GM18867 (cell line): ENCODE measurements at regions not wholly inside any gene's neighbourhood (a gene's known extent, or its start where the extent isn't known, plus 50 kb on each side); places are given as distances from the start of the nearest gene placed in this dataset.
"Not testable (repeated sequence)": the region's sequence is repeated elsewhere in the genome, so short reads cannot be mapped to it uniquely, and the experiment has no call there.

Experiments used
- ATAC-seq: cut with Tn5 transposase; IDR thresholded peaks from one replicate; pipeline ENCODE4 v1.9.1; 2021; ENCODE audit warnings: mild to moderate bottlenecking, moderate library complexity; ENCODE audit not compliant: unreplicated experiment

GRCh38 chr12:59407799-59408198 lies 188.0 kb upstream of the SLC16A7 start:
- ATAC-seq = no peak

DNA sequence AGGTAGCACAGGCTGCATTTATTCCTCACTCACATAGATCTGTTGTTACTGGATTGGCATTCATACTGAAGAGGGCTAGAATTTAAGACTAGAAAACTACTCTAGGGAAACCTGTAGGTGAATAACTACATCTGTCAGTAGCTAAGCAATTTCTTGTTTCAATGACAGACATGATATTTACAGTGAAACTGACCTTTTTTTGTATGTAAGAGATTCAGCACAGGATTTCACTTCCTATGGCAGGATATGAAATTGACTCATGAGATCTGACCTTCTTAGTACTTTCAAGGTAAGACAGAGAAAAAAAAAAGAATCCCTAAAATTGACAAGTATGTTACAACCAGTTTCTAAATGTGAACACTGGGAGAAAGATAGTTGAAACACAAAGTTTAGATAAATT lies 189.8 kb upstream of the SLC16A7 start:
- ATAC-seq = no peak

- ATAC-seq = no peak
Observed at GRCh38 chr12:59404109-59404650, 191.6 kb upstream of the SLC16A7 start.

- ATAC-seq = peak; percentile 87
Observed at GRCh38 chr12:59403259-59403932, 192.4 kb upstream of the SLC16A7 start.

DNA sequence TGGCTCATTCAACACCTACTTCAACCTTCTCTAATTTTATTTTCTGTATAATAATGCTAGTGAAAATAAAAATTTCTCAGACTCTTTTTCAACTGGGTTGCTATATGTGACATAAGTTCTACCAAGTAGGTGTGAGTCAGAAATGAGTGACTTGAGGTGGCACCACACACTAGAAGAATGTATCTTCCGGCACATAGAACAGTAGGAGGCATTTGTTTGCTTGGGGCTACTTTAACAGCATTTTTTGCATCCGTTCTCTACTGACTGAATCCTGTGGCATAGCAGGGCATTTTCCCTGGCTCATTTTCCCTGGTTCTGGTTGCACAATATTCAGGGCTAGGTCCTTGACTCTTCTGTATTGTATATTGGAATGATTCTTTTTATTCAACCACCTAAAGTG lies 194.0 kb upstream of the SLC16A7 start:
- no peak for ATAC-seq

GRCh38 chr12:59398164-59398563 lies 197.7 kb upstream of the SLC16A7 start:
- ATAC-seq = no peak

- no peak for ATAC-seq
Observed at GRCh38 chr12:59396919-59397318, 198.9 kb upstream of the SLC16A7 start.

DNA sequence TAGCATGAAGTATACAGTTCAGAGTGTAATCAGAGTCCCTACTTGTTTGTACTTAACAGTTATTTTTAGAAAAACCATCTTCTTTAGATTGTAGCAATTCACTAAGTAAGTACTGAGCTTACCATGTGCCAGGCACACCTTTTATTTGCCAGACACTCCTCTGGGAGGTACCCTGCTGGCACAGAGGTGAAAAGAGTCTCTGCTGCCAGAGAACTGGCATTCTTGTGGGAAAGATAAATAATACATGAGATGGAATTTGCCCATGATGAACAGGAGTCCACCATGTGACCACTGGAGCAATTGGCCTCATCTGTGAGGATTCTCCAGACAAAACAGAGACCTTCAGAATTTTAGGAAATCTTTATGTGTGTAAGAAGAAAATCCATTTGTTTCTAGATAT lies 199.3 kb upstream of the SLC16A7 start:
- no peak for ATAC-seq

DNA sequence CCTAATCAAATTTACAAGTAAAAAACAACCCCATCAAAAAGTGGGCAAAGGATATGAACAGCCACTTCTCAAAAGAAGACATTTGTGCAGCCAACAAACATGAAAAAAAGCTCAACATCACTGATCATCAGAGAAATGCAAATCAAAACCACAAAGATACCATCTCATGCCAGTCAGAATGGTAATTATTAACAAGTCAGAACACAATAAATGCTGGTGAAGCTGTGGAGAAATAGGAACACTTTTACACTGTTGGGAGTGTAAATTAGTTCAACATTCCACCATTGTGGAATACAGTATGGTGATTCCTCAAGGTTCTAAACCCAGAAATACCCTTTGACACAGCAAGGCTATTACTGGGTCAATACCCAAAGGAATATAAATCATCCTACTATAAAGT lies 200.5 kb upstream of the SLC16A7 start:
- not testable (repeated sequence) for ATAC-seq

DNA sequence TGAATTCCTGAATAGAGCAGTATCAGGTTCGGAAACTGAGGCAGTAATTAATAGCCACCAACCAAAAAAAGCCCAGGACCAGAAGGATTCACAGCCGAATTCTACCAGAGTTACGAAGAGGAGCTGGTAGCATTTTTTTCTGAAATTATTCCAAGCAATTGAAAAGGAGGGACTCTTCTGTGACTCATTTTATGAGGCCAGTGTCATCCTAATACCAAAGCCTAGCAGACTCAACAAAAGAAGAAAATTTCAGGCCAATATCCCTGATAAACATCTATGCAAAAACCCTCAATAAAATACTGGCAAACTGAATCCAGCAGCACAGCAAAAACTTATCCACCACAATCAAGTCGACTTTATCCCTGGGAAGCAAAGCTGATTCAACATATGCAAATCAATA lies 202.3 kb upstream of the SLC16A7 start:
- no peak for ATAC-seq

DNA sequence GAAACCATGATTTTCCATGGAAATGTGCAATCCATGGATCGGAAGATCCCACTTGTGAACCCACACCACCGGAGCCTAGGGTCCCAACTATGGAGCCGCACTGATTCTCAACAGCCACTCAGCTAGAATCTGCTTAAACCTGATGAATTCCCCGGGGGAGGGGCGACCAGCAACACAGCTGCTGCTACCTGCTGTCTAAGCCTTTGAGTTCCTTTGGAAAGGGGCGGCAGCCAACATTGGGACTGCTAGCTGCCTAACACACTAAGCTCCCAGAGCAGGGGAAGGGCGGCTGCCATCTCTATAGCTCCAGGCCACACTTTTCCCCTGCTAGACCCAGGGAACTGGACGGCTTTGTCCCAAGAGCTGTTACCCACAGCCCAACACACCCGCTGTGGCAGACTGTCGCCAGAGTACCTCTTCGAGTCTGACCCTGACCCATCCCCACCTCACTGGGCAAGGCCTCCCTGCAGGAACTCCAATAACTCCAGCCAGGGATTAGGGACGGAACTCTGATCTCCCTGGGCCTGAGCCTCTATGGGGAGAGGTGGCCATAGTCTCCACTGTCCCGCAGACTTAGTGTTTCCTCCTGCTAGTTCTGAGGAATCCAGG lies 205.8 kb upstream of the SLC16A7 start:
- no peak for ATAC-seq

DNA sequence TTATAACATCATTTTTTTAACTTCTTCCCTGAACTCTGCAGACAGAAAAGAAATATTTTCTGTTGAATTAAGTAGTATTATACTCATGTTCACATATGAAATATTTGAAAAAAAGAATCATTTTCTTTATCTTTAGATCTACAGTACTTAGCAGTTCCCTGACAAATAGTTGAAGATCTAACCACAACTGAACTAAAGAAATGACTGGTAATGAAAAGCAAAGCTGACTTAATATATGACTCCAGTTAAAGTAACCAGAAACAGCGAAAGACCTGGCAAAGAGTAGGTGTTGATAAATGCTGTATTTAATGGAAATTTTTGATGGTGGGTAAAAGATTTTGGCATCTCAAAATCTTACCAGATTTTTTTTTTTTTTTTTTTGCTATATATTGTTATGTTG lies 207.1 kb upstream of the SLC16A7 start:
- no peak for ATAC-seq

GRCh38 chr12:59388176-59388575 lies 207.7 kb upstream of the SLC16A7 start:
- ATAC-seq = no peak

DNA sequence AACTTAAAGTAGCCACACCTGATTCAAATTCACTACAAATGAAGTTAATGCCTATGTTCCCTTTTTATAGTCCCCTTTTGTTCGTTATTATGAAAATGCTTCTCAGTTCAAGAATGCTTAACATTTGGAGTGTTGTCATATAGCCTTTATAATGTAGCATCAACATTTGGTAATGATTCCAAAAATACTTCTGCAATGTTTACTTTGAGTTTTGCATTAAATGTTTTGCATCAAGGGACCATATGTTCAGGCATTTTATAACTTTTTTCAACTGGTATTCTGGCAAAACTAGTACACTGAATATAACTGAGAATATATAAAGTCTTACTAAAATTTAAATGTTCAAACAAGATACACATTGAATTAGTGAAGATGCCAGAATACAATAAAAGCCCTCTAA lies 209.6 kb upstream of the SLC16A7 start:
- ATAC-seq = no peak

DNA sequence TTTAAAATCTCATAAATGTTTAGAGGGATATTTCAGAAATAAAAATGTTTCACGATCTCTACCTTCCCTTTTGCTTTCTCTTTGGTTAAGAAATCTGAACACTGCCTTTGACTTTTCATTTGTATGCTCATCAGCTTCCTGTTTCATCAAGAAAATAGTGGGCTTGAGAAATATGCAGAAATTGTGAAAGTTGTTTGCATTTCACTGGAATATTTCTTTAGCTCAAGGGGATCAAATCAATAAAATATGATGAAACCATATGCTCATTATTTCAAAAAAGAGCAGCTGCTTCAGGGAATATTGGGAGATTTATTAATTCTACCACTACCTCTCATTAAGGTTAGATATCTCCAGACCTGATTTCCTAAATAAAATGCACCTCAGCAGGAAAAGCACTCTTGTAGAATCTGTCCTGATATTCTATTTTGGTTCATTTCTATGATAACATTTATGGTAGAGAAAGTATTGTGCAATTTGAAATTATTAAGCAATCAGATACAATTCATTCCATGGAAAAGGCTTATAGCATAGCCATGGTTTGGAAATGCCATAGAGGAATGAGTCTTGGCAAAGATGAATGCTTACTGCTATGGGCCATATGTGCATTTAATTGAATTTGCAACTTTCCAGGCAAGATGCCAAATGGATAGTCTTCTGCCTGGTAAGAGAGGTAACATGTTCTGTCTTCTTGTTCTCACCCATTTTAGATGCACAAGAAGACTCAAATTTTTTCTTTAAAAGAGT lies 212.6 kb upstream of the SLC16A7 start:
- ATAC-seq = no peak

DNA sequence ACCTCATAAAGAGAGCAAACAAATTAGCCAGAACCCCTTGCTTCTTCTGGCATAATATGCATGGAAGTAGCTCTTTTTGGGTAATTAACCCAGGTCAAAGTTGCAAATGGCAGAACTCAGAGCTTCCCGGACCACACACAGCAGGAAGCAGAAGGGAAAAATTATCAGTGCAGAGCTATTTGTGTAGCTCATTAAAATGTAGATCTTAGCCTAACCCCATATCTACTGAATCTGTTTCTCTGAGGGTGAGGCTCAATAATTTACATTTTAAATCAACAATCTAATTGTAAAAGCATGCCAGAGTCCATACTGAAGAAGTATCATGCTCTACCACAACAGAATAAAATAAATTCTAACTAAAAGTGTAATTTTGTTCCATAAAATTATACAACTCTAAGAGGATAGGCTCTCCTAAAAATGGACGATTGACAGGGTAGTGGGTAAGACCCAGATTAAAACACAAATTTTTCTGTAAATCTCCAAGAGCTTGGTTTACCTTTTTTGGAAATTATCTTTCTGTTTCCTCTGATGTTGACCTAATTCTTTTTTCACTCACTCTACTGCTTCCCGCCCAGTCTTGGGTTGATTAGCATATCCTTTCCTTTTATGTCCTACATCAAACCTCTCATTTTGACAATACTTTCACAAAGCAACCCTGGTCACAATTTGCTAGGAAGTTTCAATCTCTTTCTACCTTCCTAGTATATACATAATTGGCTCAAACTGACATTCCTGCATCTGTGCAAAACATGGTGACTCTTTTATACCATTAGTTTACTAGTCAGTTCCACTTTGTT lies 213.3 kb upstream of the SLC16A7 start:
- ATAC-seq = no peak

- no peak for ATAC-seq
Observed at GRCh38 chr12:59381106-59381505, 214.7 kb upstream of the SLC16A7 start.

- ATAC-seq = no peak
Observed at GRCh38 chr12:59375633-59376032, 220.2 kb upstream of the SLC16A7 start.

DNA sequence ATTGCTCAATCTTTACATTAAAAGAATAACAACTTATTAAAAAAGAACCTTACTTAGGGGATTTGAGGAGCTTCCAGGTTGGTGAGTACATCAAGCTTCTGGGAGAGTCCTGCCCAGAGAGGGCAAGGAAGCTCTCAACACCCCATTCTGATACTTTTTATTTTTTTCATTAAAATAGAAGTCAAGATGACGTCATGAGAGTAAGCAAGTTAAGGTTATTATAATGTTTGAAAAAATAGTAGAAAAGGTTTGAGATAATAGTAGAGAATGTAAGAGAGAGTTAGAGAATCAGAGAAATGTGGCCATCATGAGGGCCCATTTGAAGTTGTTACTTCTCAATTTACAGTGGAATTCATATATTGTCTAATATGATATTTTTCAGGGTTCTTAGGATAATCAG lies 221.0 kb upstream of the SLC16A7 start:
- no peak for ATAC-seq

DNA sequence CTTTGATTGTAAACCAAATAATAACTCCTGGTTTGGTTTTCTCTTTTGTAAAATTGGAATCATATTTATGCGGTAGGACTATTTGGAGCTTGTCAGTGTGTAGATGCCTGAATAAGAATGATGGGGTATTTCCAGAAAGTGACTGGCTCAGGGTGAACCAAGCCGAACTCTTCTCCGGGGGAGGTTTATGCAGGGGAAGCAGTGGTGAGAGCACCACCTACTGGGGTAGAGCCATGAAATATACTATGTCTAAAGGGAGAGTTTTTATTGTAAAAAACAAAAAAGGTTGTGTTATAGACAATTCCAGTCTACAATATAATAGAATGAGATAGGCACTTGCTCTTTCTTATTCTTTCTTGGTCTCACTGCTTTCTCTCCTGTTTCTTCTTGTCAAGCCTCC lies 222.9 kb upstream of the SLC16A7 start:
- ATAC-seq = peak; percentile 57

GRCh38 chr12:59370933-59371332 lies 224.9 kb upstream of the SLC16A7 start:
- no peak for ATAC-seq
